Stimulated activated effector memory CD8-positive, alpha-beta T cell treated with anti-CD3 and anti-CD28 coated beads, Interleukin-12 subunit alpha, Interleukin-12 subunit beta, amount 100 ng/mL, for 72 hours (primary cell): ENCODE measurements at regions not wholly inside any gene's neighbourhood (a gene's known extent, or its start where the extent isn't known, plus 50 kb on each side); places are given as distances from the start of the nearest gene placed in this dataset.

Source experiments
- ATAC-seq: fragments of 150-1000 bp; cut with Tn5 transposase; 2 replicates; pipeline ENCODE4 v1.10.0; 2021
- DNase-seq, 2 donors: peaks; one replicate each; pipeline ENCODE4 v3.0.0; 2021 to 2022; ENCODE audit warnings: low spot score in 2 of 2
- H3K27ac Mint-ChIP-seq: one replicate; pipeline ENCODE4 v1.8.0; 2022; ENCODE audit warnings: mild to moderate bottlenecking, mixed read lengths
- H3K36me3 Mint-ChIP-seq: one replicate; pipeline ENCODE4 v1.8.0; 2022; ENCODE audit warnings: mild to moderate bottlenecking, mixed read lengths
- H3K4me1 Mint-ChIP-seq: one replicate; pipeline ENCODE4 v1.8.0; 2022; ENCODE audit warnings: mixed read lengths
- H3K4me3 Mint-ChIP-seq: one replicate; pipeline ENCODE4 v1.8.0; 2022; ENCODE audit warnings: mild to moderate bottlenecking, mixed read lengths
- H3K9me3 Mint-ChIP-seq: one replicate; pipeline ENCODE4 v1.8.0; 2022; ENCODE audit warnings: mixed read lengths

GRCh38 chr15:47514200-47514652 lies 203.1 kb upstream of the SEMA6D start:
- H3K4me3 Mint-ChIP-seq: no peak overlapping the region
- ATAC-seq: no peak
- DNase-seq: no peak
- no peaks in the 10 kb centered on the region for H3K4me1 Mint-ChIP-seq
- no peaks in the 10 kb centered on the region for H3K36me3 Mint-ChIP-seq
- H3K9me3 Mint-ChIP-seq: peaks cover 8% of the 10 kb centered on the region
- H3K27ac Mint-ChIP-seq: no peak overlapping the region

GRCh38 chr15:47516558-47516957 lies 200.7 kb upstream of the SEMA6D start:
- H3K36me3 Mint-ChIP-seq: no peaks in the 10 kb centered on the region
- H3K9me3 Mint-ChIP-seq: peaks cover 2% of the 10 kb centered on the region
- ATAC-seq (no peak), DNase-seq (no peak)
- H3K27ac Mint-ChIP-seq: no peak overlapping the region
- no peak overlapping the region for H3K4me3 Mint-ChIP-seq
- no peaks in the 10 kb centered on the region for H3K4me1 Mint-ChIP-seq

- Mint-ChIP-seq H3K27ac (no peak overlapping the region), H3K36me3 (no peaks in the 10 kb centered on the region), H3K4me1 (no peaks in the 10 kb centered on the region), H3K4me3 (no peak overlapping the region), H3K9me3 (peaks cover 2% of the 10 kb centered on the region)
- DNase-seq: no peak
- no peak for ATAC-seq
These were observed 200.3 kb upstream of the SEMA6D start for GRCh38 chr15:47516972-47517371.

- ATAC-seq (no peak), DNase-seq (no peak)
- no peaks in the 10 kb centered on the region for H3K36me3 Mint-ChIP-seq
- H3K9me3 Mint-ChIP-seq: peaks cover 2% of the 10 kb centered on the region
- H3K4me3 Mint-ChIP-seq: no peak overlapping the region
- no peak overlapping the region for H3K27ac Mint-ChIP-seq
- no peaks in the 10 kb centered on the region for H3K4me1 Mint-ChIP-seq
These were observed 199.6 kb upstream of the SEMA6D start for GRCh38 chr15:47517737-47518136.

- DNase-seq: no peak
- Mint-ChIP-seq H3K9me3 (peaks cover 5% of the 10 kb centered on the region), H3K4me1 (no peaks in the 10 kb centered on the region), H3K36me3 (no peaks in the 10 kb centered on the region), H3K27ac (no peak overlapping the region), H3K4me3 (no peak overlapping the region)
- no peak for ATAC-seq
These were observed 193.4 kb upstream of the SEMA6D start for GRCh38 chr15:47523681-47524475.

GRCh38 chr15:47529241-47529640 lies 188.1 kb upstream of the SEMA6D start:
- no peaks in the 10 kb centered on the region for H3K36me3 Mint-ChIP-seq
- peaks cover 6% of the 10 kb centered on the region for H3K9me3 Mint-ChIP-seq
- no peaks in the 10 kb centered on the region for H3K4me1 Mint-ChIP-seq
- DNase-seq (no peak), ATAC-seq (no peak)
- H3K27ac Mint-ChIP-seq: no peak overlapping the region
- H3K4me3 Mint-ChIP-seq: no peak overlapping the region

GRCh38 chr15:47534673-47535072 lies 182.6 kb upstream of the SEMA6D start:
- Mint-ChIP-seq H3K36me3 (no peaks in the 10 kb centered on the region), H3K4me3 (no peak overlapping the region), H3K4me1 (no peaks in the 10 kb centered on the region), H3K9me3 (peaks cover 15% of the 10 kb centered on the region), H3K27ac (no peak overlapping the region)
- no peak for ATAC-seq
- no peak for DNase-seq

GRCh38 chr15:47541562-47541961 lies 175.7 kb upstream of the SEMA6D start:
- ATAC-seq: no peak
- no peaks in the 10 kb centered on the region for H3K36me3 Mint-ChIP-seq

GRCh38 chr15:47542312-47542989 lies 174.9 kb upstream of the SEMA6D start:
- no peak for DNase-seq
- Mint-ChIP-seq H3K4me1 (no peaks in the 10 kb centered on the region), H3K27ac (no peak overlapping the region), H3K4me3 (no peak overlapping the region), H3K9me3 (peaks cover 12% of the 10 kb centered on the region), H3K36me3 (no peaks in the 10 kb centered on the region)
- ATAC-seq: no peak

More at GRCh38 chr15:47541562-47541961, 175.7 kb upstream of the SEMA6D start:
- Mint-ChIP-seq H3K27ac (no peak overlapping the region), H3K4me3 (no peak overlapping the region), H3K9me3 (peaks cover 16% of the 10 kb centered on the region), H3K4me1 (no peaks in the 10 kb centered on the region)
- DNase-seq: no peak

- ATAC-seq (no peak), DNase-seq (no peak)
- Mint-ChIP-seq H3K27ac (no peak overlapping the region), H3K36me3 (no peaks in the 10 kb centered on the region), H3K4me3 (no peak overlapping the region), H3K4me1 (no peaks in the 10 kb centered on the region), H3K9me3 (peaks cover 4% of the 10 kb centered on the region)
These were observed 169.1 kb upstream of the SEMA6D start for GRCh38 chr15:47548231-47548630.

- ATAC-seq (no peak), DNase-seq (no peak)
- H3K4me3 Mint-ChIP-seq: no peak overlapping the region
- no peak overlapping the region for H3K27ac Mint-ChIP-seq
- H3K4me1 Mint-ChIP-seq: no peaks in the 10 kb centered on the region
- H3K9me3 Mint-ChIP-seq: peaks cover 4% of the 10 kb centered on the region
- no peaks in the 10 kb centered on the region for H3K36me3 Mint-ChIP-seq
These were observed 168.3 kb upstream of the SEMA6D start for GRCh38 chr15:47548986-47549385.

GRCh38 chr15:47551079-47551478 lies 166.2 kb upstream of the SEMA6D start:
- Mint-ChIP-seq H3K27ac (no peak overlapping the region), H3K4me3 (no peak overlapping the region), H3K4me1 (no peaks in the 10 kb centered on the region), H3K9me3 (no peaks in the 10 kb centered on the region), H3K36me3 (no peaks in the 10 kb centered on the region)
- no peak for DNase-seq
- no peak for ATAC-seq

GRCh38 chr15:47551546-47551945 lies 165.8 kb upstream of the SEMA6D start:
- no peak for ATAC-seq
- no peak overlapping the region for H3K27ac Mint-ChIP-seq
- H3K4me3 Mint-ChIP-seq: no peak overlapping the region
- H3K36me3 Mint-ChIP-seq: no peaks in the 10 kb centered on the region
- H3K9me3 Mint-ChIP-seq: no peaks in the 10 kb centered on the region
- DNase-seq: no peak
- no peaks in the 10 kb centered on the region for H3K4me1 Mint-ChIP-seq

- no peak overlapping the region for H3K27ac Mint-ChIP-seq
- no peaks in the 10 kb centered on the region for H3K9me3 Mint-ChIP-seq
- ATAC-seq (no peak), DNase-seq (no peak)
- no peaks in the 10 kb centered on the region for H3K36me3 Mint-ChIP-seq
- H3K4me3 Mint-ChIP-seq: no peak overlapping the region
- no peaks in the 10 kb centered on the region for H3K4me1 Mint-ChIP-seq
These were observed 164.2 kb upstream of the SEMA6D start for GRCh38 chr15:47552978-47553608.

- Mint-ChIP-seq H3K4me1 (no peaks in the 10 kb centered on the region), H3K27ac (no peak overlapping the region), H3K36me3 (no peaks in the 10 kb centered on the region), H3K9me3 (peaks cover 3% of the 10 kb centered on the region), H3K4me3 (no peak overlapping the region)
- DNase-seq (no peak), ATAC-seq (peak; percentile 28)
These were observed 163.4 kb upstream of the SEMA6D start for GRCh38 chr15:47553947-47554346.

GRCh38 chr15:47561102-47561501 lies 156.2 kb upstream of the SEMA6D start:
- no peak overlapping the region for H3K4me3 Mint-ChIP-seq
- DNase-seq (no peak), ATAC-seq (no peak)
- no peaks in the 10 kb centered on the region for H3K4me1 Mint-ChIP-seq
- H3K36me3 Mint-ChIP-seq: no peaks in the 10 kb centered on the region
- no peak overlapping the region for H3K27ac Mint-ChIP-seq
- peaks cover 11% of the 10 kb centered on the region for H3K9me3 Mint-ChIP-seq
